ENCODE measurements at regions not wholly inside any gene's neighbourhood (a gene's known extent, or its start where the extent isn't known, plus 50 kb on each side); places are given as distances from the start of the nearest gene placed in this dataset.
A peak's percentile ranks its signal among the peaks of the same experiment; 100 is the strongest.

- Histone ChIP-seq H3K4me3 (no peak overlapping the region), H3K36me3 (no peaks in the 10 kb centered on the region), H3K27ac (no peak overlapping the region), H3K9me3 (no peaks in the 10 kb centered on the region), H3K27me3 (ENCODE audit: low read depth) (no peaks in the 10 kb centered on the region), H3K4me1 (peaks cover 6% of the 10 kb centered on the region)
- ATAC-seq (peak; percentile 70 to 77), DNase-seq (no peak)
- TF ChIP-seq, protein P1, sequence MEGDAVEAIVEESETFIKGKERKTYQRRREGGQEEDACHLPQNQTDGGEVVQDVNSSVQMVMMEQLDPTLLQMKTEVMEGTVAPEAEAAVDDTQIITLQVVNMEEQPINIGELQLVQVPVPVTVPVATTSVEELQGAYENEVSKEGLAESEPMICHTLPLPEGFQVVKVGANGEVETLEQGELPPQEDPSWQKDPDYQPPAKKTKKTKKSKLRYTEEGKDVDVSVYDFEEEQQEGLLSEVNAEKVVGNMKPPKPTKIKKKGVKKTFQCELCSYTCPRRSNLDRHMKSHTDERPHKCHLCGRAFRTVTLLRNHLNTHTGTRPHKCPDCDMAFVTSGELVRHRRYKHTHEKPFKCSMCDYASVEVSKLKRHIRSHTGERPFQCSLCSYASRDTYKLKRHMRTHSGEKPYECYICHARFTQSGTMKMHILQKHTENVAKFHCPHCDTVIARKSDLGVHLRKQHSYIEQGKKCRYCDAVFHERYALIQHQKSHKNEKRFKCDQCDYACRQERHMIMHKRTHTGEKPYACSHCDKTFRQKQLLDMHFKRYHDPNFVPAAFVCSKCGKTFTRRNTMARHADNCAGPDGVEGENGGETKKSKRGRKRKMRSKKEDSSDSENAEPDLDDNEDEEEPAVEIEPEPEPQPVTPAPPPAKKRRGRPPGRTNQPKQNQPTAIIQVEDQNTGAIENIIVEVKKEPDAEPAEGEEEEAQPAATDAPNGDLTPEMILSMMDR (IDR thresholded peaks at IDR 0.05): no peak
- intact Hi-C loops (cut with DNase I): no loop called here
Observed at GRCh38 chr5:5978501-5979376, 399.6 kb downstream of the MED10 start.

DNA sequence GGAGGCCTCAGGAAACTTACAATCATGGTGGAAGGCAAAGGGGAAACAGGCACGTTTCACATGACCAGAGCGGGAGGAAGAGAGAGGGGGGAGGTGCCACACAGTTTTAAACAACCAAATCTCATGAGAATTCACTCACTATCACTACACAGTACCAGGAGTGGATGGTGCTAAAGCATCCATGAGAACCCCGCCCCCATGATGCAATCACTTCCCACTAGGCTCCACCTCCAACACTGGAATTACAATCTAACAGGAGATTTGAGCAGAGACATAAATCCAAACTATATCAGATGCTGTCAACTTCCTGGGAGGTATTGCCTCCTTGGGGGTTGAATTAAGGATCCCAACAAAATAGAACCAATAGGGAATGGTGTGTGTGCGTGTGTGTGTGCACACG, 407.1 kb downstream of the MED10 start:
- TF ChIP-seq, protein P1 (IDR thresholded peaks at IDR 0.05): no peak
- Histone ChIP-seq H3K36me3 (no peaks in the 10 kb centered on the region), H3K27ac (no peak overlapping the region), H3K4me1 (no peaks in the 10 kb centered on the region), H3K9me3 (no peaks in the 10 kb centered on the region), H3K27me3 (ENCODE audit: low read depth) (no peaks in the 10 kb centered on the region), H3K4me3 (no peak overlapping the region)
- no peak for DNase-seq
- no peak for ATAC-seq
- intact Hi-C loops (cut with DNase I): no loop called here

- intact Hi-C loops (cut with DNase I): no loop called here
- no peak overlapping the region for H3K27ac ChIP-seq
- H3K9me3 ChIP-seq: no peaks in the 10 kb centered on the region
- no peak for ATAC-seq
- no peaks in the 10 kb centered on the region for H3K4me1 ChIP-seq
- no peaks in the 10 kb centered on the region for H3K36me3 ChIP-seq
- no peak for DNase-seq
- H3K27me3 ChIP-seq (ENCODE audit: low read depth): no peaks in the 10 kb centered on the region
- TF ChIP-seq, protein P1 (IDR thresholded peaks at IDR 0.05): no peak
- H3K4me3 ChIP-seq: no peak overlapping the region
Observed at GRCh38 chr5:5969942-5970483, 408.3 kb downstream of the MED10 start.

DNA sequence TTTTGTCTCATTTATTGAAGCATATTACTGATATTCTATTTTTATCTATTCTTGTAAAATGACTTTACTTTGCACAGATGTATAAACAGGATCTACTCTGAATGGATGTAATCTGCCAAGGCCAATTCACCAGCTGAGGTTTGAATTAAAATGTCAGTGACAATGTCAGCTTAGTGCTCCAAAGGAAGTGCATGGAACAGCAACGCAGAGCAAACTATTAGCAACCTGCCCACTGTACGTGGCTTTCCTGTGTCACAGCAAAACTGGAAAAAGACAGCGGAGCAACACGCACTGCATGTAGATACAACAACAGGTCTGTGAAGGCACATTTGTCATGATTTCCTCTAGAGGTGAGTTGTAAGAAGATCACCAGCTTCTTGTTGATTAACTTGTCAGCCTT, 409.4 kb downstream of the MED10 start:
- intact Hi-C loops (cut with DNase I): no loop called here
- TF ChIP-seq, protein P1 (IDR thresholded peaks at IDR 0.05): no peak
- DNase-seq: no peak

DNA sequence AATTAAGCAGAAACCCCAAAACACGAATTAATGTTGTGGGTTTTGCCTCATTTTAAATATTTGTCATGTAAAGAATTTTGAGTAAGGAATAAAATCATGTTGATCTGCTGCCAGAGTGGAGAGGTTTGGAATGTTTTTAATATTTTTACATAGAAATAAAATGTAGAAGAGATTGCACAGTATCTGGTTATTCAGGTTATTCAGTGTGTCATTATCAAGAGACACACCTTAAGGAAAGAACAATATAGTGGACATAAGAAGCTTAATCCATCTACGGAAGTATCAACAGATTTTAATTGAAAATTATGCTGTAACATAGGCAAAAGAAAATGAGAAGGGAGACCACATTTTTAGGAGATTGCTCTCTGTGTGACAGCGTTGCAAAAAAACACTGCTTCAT, 410.4 kb downstream of the MED10 start:
- DNase-seq (no peak), ATAC-seq (no peak)
- Histone ChIP-seq H3K4me3 (no peak overlapping the region), H3K27me3 (ENCODE audit: low read depth) (no peaks in the 10 kb centered on the region), H3K36me3 (no peaks in the 10 kb centered on the region), H3K9me3 (no peaks in the 10 kb centered on the region), H3K4me1 (no peaks in the 10 kb centered on the region), H3K27ac (no peak overlapping the region)
- intact Hi-C loops (cut with DNase I): no loop called here
- TF ChIP-seq, protein P1 (IDR thresholded peaks at IDR 0.05): no peak

More for the DNA sequence above, 409.4 kb downstream of the MED10 start:
- Histone ChIP-seq H3K4me3 (no peak overlapping the region), H3K27me3 (ENCODE audit: low read depth) (no peaks in the 10 kb centered on the region), H3K9me3 (no peaks in the 10 kb centered on the region), H3K4me1 (no peaks in the 10 kb centered on the region), H3K36me3 (no peaks in the 10 kb centered on the region), H3K27ac (no peak overlapping the region)
- ATAC-seq: no peak

Data from lower lobe of right lung (tissue), 2 donors.